B cell (primary cell): ENCODE measurements at regions not wholly inside any gene's neighbourhood (a gene's known extent, or its start where the extent isn't known, plus 50 kb on each side); places are given as distances from the start of the nearest gene placed in this dataset.

ENCODE experiments used
- ATAC-seq: fragments of 200-7000 bp; cut with Tn5 transposase; one replicate; pipeline ENCODE4 v1.10.0; 2021; ENCODE audit warnings: low read depth, mild to moderate bottlenecking, moderate number of reproducible peaks, moderate library complexity
- CTCF ChIA-PET: fragments of 350-600 bp; sonication (Branson Sonifier 250); formaldehyde crosslinking; loops from one replicate; lab custom pipeline; 2021; ENCODE audit warnings: antibody characterized with exemption, inconsistent platforms; lab: Charles Lee
- POLR2A ChIA-PET: fragments of 350-600 bp; sonication (Branson Sonifier 250); formaldehyde crosslinking; loops from one replicate; lab custom pipeline; 2021; ENCODE audit warnings: antibody characterized with exemption; lab: Charles Lee
- DNase-seq: peaks from one replicate; pipeline ENCODE4 v3.0.0; 2013
- H2AFZ ChIP-seq: 2 replicates; pipeline ENCODE4 v1.6.1; 2012; ENCODE audit warnings: mild to moderate bottlenecking, low read depth, low read length; ENCODE audit not compliant: insufficient read depth, poor library complexity, severe bottlenecking
- H3K27ac ChIP-seq, 2 donors: 1 replicate in 1 of 2; 2 replicates in 1 of 2; pipeline ENCODE4 v1.5.1; 2012 to 2013; ENCODE audit warnings: low read length in 2 of 2, mild to moderate bottlenecking in 2 of 2, moderate library complexity in 1 of 2
- H3K27me3 ChIP-seq, 4 experiments: fragments of 200-600 bp in 1 of 4; sonication (generic) in 1 of 4; replicated peaks in 1 of 4; 1 replicate in 2 of 4; 2 replicates in 2 of 4; pipeline versions ENCODE4 v1.6.1 to v1.7.0; 2013 to 2016; ENCODE audit warnings: low read length in 3 of 4, mild to moderate bottlenecking in 2 of 4, mixed read lengths in 1 of 4, moderate library complexity in 1 of 4; ENCODE audit not compliant: insufficient read depth in 4 of 4, control insufficient read depth in 3 of 4; ENCODE audit errors: control extremely low read depth in 1 of 4
- H3K36me3 ChIP-seq, 2 experiments: replicated peaks in 1 of 2; 1 replicate in 1 of 2; 2 replicates in 1 of 2; pipeline versions ENCODE4 v1.6.1 to v1.7.1; 2013; ENCODE audit warnings: low read length in 1 of 2; ENCODE audit not compliant: insufficient read depth in 2 of 2, control insufficient read depth in 1 of 2; ENCODE audit errors: control extremely low read depth in 1 of 2, extremely low read depth in 1 of 2
- H3K4me1 ChIP-seq, 2 donors: fragments of 200-600 bp in 1 of 2; sonication (generic) in 1 of 2; 1 replicate in 1 of 2; 2 replicates in 1 of 2; pipeline versions ENCODE4 v1.5.1 to v1.6.1; 2013 to 2017; ENCODE audit warnings: low read length in 2 of 2; ENCODE audit not compliant: control insufficient read depth in 2 of 2, insufficient read depth in 2 of 2
- H3K4me2 ChIP-seq: replicated peaks from 2 replicates; pipeline ENCODE3; 2012; ENCODE audit warnings: mild to moderate bottlenecking, low read depth, low read length; ENCODE audit not compliant: poor library complexity, severe bottlenecking
- H3K4me3 ChIP-seq, 5 experiments: fragments of 200-600 bp in 1 of 5; sonication (generic) in 1 of 5; 1 replicate in 3 of 5; 2 replicates in 2 of 5; pipeline versions ENCODE4 v1.5.1 to v1.7.0; 2011 to 2016; ENCODE audit warnings: low read length in 4 of 5, mild to moderate bottlenecking in 4 of 5, low read depth in 2 of 5, control low read depth in 1 of 5, moderate library complexity in 1 of 5; ENCODE audit not compliant: insufficient read depth in 1 of 5; ENCODE audit errors: control extremely low read depth in 1 of 5, extremely low read depth in 1 of 5
- H3K79me2 ChIP-seq: fragments of 200-600 bp; sonication (generic); one replicate; pipeline ENCODE4 v1.6.0; 2016; ENCODE audit warnings: low read length; ENCODE audit not compliant: control insufficient read depth, insufficient read depth
- H3K9ac ChIP-seq: fragments of 200-600 bp; sonication (generic); 2 replicates; pipeline ENCODE4 v1.6.1; 2017; ENCODE audit warnings: mild to moderate bottlenecking, low read length, moderate library complexity
- H3K9me3 ChIP-seq, 3 donors: one replicate each; pipeline versions ENCODE4 v1.6.1 to v1.7.1; 2013; ENCODE audit warnings: low read length in 2 of 3; ENCODE audit not compliant: control insufficient read depth in 2 of 3, insufficient read depth in 1 of 3; ENCODE audit errors: control extremely low read depth in 1 of 3
- H4K20me1 ChIP-seq: 2 replicates; pipeline ENCODE4 v1.6.0; 2012; ENCODE audit warnings: mild to moderate bottlenecking, low read length; ENCODE audit not compliant: insufficient read depth, control insufficient read depth, poor library complexity, severe bottlenecking
- H3K27ac Mint-ChIP-seq: one replicate; pipeline ENCODE4 v1.8.0; 2021; ENCODE audit warnings: mixed read lengths
- H3K27me3 Mint-ChIP-seq: one replicate; pipeline ENCODE4 v1.8.0; 2021; ENCODE audit warnings: mixed read lengths
- H3K4me1 Mint-ChIP-seq: one replicate; pipeline ENCODE4 v1.8.0; 2021; ENCODE audit warnings: mixed read lengths
- H3K4me3 Mint-ChIP-seq: one replicate; pipeline ENCODE4 v1.8.0; 2021; ENCODE audit warnings: mixed read lengths
- H3K9me3 Mint-ChIP-seq: one replicate; pipeline ENCODE4 v1.8.0; 2022; ENCODE audit warnings: mixed read lengths; ENCODE audit not compliant: insufficient read depth
- EZH2 ChIP-seq: IDR thresholded peaks from 2 replicates; pipeline ENCODE4 v1.6.1; 2012; ENCODE audit warnings: borderline replicate concordance, low read depth, mild to moderate bottlenecking, moderate library complexity, low read length; ENCODE audit not compliant: insufficient read depth, poor library complexity, severe bottlenecking
- WGBS: methylation state at CpG from one replicate; pipeline ENCODE4 v1.1.5; 2013; ENCODE audit warnings: missing lambda C conversion rate; ENCODE audit not compliant: insufficient coverage; 5-methylcytosine and 5-hydroxymethylcytosine counted together
- intact Hi-C: fragments of 100-400 bp; cut with micrococcal nuclease; formaldehyde crosslinking; loops from one replicate; pipeline ENCODE4 v1.10.0; 2022
- TF ChIP-seq, protein P1 (sequence below): fragments of 200-600 bp; IDR thresholded peaks from one replicate; pipeline ENCODE4 v1.8.0; 2022; ENCODE audit warnings: antibody characterized with exemption, mild to moderate bottlenecking

DNA sequence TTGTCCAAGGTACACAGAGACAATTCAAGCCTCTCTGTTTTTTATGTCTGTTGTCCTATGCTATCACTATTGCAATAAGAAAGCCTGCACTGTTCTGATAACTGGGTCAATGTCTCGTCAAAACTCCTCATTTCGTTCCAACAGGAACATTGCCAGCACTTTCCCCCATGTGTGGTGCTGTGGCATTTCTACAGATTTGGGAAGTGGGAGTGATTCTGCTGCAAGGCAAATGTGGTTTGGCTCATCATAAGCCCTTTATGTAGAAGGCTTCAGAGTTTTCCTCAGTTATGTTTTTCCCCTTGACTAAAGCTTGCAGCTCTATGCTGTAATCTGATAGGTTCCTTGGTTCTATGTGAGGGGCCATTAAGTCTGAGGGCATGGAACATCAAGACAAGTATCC lies 324.1 kb upstream of the TCF4 start:
- intact Hi-C loops, result no loop called here
- Mint-ChIP-seq H3K4me1 (peaks cover 32% of the 10 kb centered on the region), H3K9me3 (peaks cover 3% of the 10 kb centered on the region), H3K27me3 (no peaks in the 10 kb centered on the region), H3K4me3 (no peak overlapping the region), H3K27ac (no peak overlapping the region)
- ATAC-seq, result no peak
- no peak overlapping the region for H2AFZ ChIP-seq
- WGBS, result 100% methylated on average over 2 of the region's 2 CpGs
- H3K27me3 ChIP-seq, result no peaks in the 10 kb centered on the region
- ChIA-PET CTCF (interaction anchor here (1.2 kb wide), 1 partner anchor 8 kb away, joined by 3 read pairs; no protein-coding TSS in a partner anchor), POLR2A (no interaction called here)
- H3K9me3 ChIP-seq, result peaks cover 0 to 4% (median 0%) of the 10 kb centered on the region in 3 donors
- DNase-seq, result no peak
- no peaks in the 10 kb centered on the region for H4K20me1 ChIP-seq
- no peaks in the 10 kb centered on the region for H3K79me2 ChIP-seq
- H3K9ac ChIP-seq, result no peak overlapping the region
- H3K4me3 ChIP-seq, result no peak overlapping the region
- no peak overlapping the region for H3K27ac ChIP-seq
- TF ChIP-seq EZH2, result no peak
- TF ChIP-seq, protein P1, sequence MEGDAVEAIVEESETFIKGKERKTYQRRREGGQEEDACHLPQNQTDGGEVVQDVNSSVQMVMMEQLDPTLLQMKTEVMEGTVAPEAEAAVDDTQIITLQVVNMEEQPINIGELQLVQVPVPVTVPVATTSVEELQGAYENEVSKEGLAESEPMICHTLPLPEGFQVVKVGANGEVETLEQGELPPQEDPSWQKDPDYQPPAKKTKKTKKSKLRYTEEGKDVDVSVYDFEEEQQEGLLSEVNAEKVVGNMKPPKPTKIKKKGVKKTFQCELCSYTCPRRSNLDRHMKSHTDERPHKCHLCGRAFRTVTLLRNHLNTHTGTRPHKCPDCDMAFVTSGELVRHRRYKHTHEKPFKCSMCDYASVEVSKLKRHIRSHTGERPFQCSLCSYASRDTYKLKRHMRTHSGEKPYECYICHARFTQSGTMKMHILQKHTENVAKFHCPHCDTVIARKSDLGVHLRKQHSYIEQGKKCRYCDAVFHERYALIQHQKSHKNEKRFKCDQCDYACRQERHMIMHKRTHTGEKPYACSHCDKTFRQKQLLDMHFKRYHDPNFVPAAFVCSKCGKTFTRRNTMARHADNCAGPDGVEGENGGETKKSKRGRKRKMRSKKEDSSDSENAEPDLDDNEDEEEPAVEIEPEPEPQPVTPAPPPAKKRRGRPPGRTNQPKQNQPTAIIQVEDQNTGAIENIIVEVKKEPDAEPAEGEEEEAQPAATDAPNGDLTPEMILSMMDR, result no peak
- H3K36me3 ChIP-seq, result no peaks in the 10 kb centered on the region
- peaks cover 12 to 15% of the 10 kb centered on the region in 2 donors for H3K4me1 ChIP-seq
- no peak overlapping the region for H3K4me2 ChIP-seq

DNA sequence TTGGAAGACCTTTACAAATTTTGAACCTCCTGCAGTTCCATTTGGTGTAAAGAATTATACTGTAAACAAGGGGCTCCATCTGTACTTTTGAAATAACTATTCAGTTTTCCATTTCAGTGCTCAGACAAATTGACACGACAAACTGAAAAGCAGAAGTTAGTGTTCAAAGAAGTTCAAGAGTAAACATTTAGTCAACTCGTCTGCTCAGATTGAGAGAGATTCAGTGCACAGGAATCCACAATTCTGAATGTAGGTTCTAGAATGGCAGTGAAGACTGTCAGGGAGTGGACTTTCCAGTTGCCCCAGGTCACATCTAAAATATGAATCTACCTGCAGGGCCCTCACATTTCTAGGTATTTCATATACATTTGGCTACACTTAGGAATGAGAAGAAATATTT lies 322.3 kb upstream of the TCF4 start:
- no peak overlapping the region for H3K4me3 Mint-ChIP-seq

More for the DNA sequence above, 322.3 kb upstream of the TCF4 start:
- H3K4me1 ChIP-seq, result peaks cover 19% of the 10 kb centered on the region in 2 donors
- peaks cover 2% of the 10 kb centered on the region for H3K9me3 Mint-ChIP-seq
- CTCF ChIA-PET, result no interaction called here
- no peak for TF ChIP-seq EZH2
- TF ChIP-seq, protein P1, result no peak
- ATAC-seq (no peak), DNase-seq (no peak)
- H3K9ac ChIP-seq, result no peak overlapping the region
- no peaks in the 10 kb centered on the region for H3K9me3 ChIP-seq
- H3K27me3 ChIP-seq, result no peaks in the 10 kb centered on the region
- 0% methylated on average over 2 of the region's 2 CpGs for WGBS
- H3K27ac Mint-ChIP-seq, result no peak overlapping the region
- peaks cover 42% of the 10 kb centered on the region for H3K4me1 Mint-ChIP-seq
- H3K79me2 ChIP-seq, result no peaks in the 10 kb centered on the region
- H3K4me2 ChIP-seq, result no peak overlapping the region
- H3K4me3 ChIP-seq, result no peak overlapping the region
- H3K27ac ChIP-seq, result no peak overlapping the region
- H3K27me3 Mint-ChIP-seq, result no peaks in the 10 kb centered on the region
- H4K20me1 ChIP-seq, result no peaks in the 10 kb centered on the region
- POLR2A ChIA-PET, result no interaction called here
- intact Hi-C loops, result no loop called here
- no peak overlapping the region for H2AFZ ChIP-seq
- no peaks in the 10 kb centered on the region for H3K36me3 ChIP-seq
